GM13976 (cell line): ENCODE measurements at regions not wholly inside any gene's neighbourhood (a gene's known extent, or its start where the extent isn't known, plus 50 kb on each side); places are given as distances from the start of the nearest gene placed in this dataset.

Source experiments
- DNase-seq: peaks from one replicate; pipeline ENCODE4 v3.0.0; 2012; ENCODE audit warnings: low spot score
- CTCF ChIP-seq: IDR thresholded peaks from 2 replicates; pipeline ENCODE4 v1.5.1; 2012; ENCODE audit warnings: borderline replicate concordance, mild to moderate bottlenecking; ENCODE audit not compliant: insufficient read depth; ENCODE audit errors: extremely low read depth, missing control alignments, control extremely low read depth
- in situ Hi-C: fragments of 300-500 bp; cut with MboI; formaldehyde crosslinking; loops from one replicate; pipeline ENCODE4 v1.12.0; 2022; ENCODE audit warnings: low sequenced_read_pairs, mixed read lengths, inconsistent platforms; ENCODE audit not compliant: unreplicated experiment

GRCh38 chr21:14759285-14759684, 213.2 kb upstream of the SAMSN1 start:
- in situ Hi-C loops, result no loop called here
- DNase-seq, result no peak
- TF ChIP-seq CTCF, result no peak

GRCh38 chr21:14758849-14759248, 212.7 kb upstream of the SAMSN1 start:
- TF ChIP-seq CTCF, result no peak
- no peak for DNase-seq
- in situ Hi-C loops, result no loop called here

GRCh38 chr21:14757533-14758327, 211.6 kb upstream of the SAMSN1 start:
- TF ChIP-seq CTCF, result no peak
- in situ Hi-C loops, result no loop called here
- no peak for DNase-seq

GRCh38 chr21:14755086-14755485, 209.0 kb upstream of the SAMSN1 start:
- no peak for TF ChIP-seq CTCF
- no peak for DNase-seq
- in situ Hi-C loops, result no loop called here

GRCh38 chr21:14754682-14755081, 208.6 kb upstream of the SAMSN1 start:
- in situ Hi-C loops, result no loop called here
- DNase-seq, result no peak
- TF ChIP-seq CTCF, result no peak

- DNase-seq, result no peak
- in situ Hi-C loops, result no loop called here
- TF ChIP-seq CTCF, result no peak
These were observed 208.1 kb upstream of the SAMSN1 start for GRCh38 chr21:14754259-14754604.
